ENCODE measurements at regions not wholly inside any gene's neighbourhood (a gene's known extent, or its start where the extent isn't known, plus 50 kb on each side); places are given as distances from the start of the nearest gene placed in this dataset.

DNA sequence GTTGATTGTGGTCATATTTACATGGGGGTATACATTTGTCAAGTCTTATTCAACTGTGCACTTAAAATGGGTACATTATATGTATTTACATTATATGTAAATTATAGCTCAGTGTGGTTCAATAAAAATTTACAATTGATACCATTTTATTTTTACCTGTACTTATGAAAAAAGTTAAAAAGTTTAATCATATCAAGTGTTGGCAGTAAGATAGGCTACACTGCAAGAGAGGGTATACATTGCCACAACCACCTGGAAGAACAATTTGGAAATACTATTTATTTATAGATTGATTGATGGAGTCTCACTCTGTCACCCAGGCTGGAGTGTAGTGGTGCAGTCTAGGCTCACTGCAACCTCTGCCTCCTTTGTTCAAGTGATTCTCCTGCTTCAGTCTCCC is 453.3 kb downstream of the XYLT1 start:
- TF ChIP-seq POLR2A (IDR thresholded peaks at IDR 0.05; ENCODE audit: low read depth, low read length), result no peak
- TF ChIP-seq, protein P1, sequence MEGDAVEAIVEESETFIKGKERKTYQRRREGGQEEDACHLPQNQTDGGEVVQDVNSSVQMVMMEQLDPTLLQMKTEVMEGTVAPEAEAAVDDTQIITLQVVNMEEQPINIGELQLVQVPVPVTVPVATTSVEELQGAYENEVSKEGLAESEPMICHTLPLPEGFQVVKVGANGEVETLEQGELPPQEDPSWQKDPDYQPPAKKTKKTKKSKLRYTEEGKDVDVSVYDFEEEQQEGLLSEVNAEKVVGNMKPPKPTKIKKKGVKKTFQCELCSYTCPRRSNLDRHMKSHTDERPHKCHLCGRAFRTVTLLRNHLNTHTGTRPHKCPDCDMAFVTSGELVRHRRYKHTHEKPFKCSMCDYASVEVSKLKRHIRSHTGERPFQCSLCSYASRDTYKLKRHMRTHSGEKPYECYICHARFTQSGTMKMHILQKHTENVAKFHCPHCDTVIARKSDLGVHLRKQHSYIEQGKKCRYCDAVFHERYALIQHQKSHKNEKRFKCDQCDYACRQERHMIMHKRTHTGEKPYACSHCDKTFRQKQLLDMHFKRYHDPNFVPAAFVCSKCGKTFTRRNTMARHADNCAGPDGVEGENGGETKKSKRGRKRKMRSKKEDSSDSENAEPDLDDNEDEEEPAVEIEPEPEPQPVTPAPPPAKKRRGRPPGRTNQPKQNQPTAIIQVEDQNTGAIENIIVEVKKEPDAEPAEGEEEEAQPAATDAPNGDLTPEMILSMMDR (conservative IDR thresholded peaks at IDR 0.05; ENCODE audit: low read depth, low read length), result no peak
- no peak for TF ChIP-seq FOS (IDR thresholded peaks at IDR 0.05; ENCODE audit: low read depth, low read length)
- TF ChIP-seq ELK1 (IDR thresholded peaks at IDR 0.05; ENCODE audit: borderline replicate concordance, low read depth, low read length), result no peak
- TF ChIP-seq CEBPB (IDR thresholded peaks at IDR 0.05; ENCODE audit: low read depth, low read length), result no peak
- no peak for TF ChIP-seq MAFK (IDR thresholded peaks at IDR 0.05; ENCODE audit: low read depth, low read length)
- no peak for TF ChIP-seq SMC3 (IDR thresholded peaks at IDR 0.05; ENCODE audit: low read depth, low read length)
- no peak for TF ChIP-seq RAD21 (IDR thresholded peaks at IDR 0.05; ENCODE audit: low read length)
- no peak for TF ChIP-seq RFX5 (IDR thresholded peaks at IDR 0.05; ENCODE audit: low read depth, low read length)
- TF ChIP-seq RCOR1 (IDR thresholded peaks at IDR 0.05; ENCODE audit: insufficient replicate concordance, low read length), result no peak
